ENCODE measurements at regions not wholly inside any gene's neighbourhood (a gene's known extent, or its start where the extent isn't known, plus 50 kb on each side); places are given as distances from the start of the nearest gene placed in this dataset.

DNA sequence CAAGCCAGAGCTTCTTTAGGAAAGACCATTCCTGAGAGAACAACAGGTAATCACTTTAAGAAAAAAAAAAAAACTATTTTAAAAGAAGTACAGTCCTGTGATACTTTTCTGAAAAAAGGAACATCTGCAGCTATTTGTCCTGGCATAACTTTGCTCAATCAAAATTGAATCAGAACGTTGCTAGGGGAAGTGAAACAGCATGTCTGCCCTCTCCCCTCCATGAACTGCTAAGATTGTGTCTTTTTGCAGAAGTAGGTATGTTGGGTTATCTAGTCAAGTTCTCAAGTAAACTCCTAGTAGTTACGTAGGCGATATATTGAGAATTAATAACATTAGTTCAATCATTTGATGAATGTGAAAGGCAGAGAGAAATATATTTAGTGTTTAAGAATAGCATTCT, 1013.3 kb downstream of the TUSC7 start:
- no peak overlapping the region for H3K4me3 ChIP-seq (ENCODE audit: low read depth, low read length)
- no peak for DNase-seq (ENCODE audit: low read depth)
- TF ChIP-seq, protein P1, sequence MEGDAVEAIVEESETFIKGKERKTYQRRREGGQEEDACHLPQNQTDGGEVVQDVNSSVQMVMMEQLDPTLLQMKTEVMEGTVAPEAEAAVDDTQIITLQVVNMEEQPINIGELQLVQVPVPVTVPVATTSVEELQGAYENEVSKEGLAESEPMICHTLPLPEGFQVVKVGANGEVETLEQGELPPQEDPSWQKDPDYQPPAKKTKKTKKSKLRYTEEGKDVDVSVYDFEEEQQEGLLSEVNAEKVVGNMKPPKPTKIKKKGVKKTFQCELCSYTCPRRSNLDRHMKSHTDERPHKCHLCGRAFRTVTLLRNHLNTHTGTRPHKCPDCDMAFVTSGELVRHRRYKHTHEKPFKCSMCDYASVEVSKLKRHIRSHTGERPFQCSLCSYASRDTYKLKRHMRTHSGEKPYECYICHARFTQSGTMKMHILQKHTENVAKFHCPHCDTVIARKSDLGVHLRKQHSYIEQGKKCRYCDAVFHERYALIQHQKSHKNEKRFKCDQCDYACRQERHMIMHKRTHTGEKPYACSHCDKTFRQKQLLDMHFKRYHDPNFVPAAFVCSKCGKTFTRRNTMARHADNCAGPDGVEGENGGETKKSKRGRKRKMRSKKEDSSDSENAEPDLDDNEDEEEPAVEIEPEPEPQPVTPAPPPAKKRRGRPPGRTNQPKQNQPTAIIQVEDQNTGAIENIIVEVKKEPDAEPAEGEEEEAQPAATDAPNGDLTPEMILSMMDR (IDR thresholded peaks at IDR 0.05; ENCODE audit: insufficient read depth, low read depth, low read length): no peak

DNA sequence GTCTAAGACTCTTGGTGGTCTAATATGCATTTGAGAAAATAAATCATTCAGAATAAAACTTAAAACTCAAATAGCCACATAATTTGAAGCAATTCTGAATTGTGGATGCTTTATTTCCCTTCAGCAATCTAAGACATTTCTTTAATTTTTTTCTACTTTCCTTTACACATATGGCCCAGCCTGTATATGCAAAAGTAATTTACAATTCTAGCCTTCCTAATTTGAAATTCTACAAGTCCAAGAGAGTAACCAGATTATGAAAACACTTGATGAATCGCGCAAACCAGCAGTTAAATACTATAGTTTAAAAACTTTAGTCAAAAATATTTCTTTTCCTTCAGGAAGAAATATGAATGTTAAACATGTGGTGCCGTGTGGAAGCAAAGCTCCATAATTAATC, 1014.2 kb downstream of the TUSC7 start:
- TF ChIP-seq, protein P1 (IDR thresholded peaks at IDR 0.05; ENCODE audit: insufficient read depth, low read depth, low read length): no peak
- DNase-seq (ENCODE audit: low read depth): no peak
- H3K4me3 ChIP-seq (ENCODE audit: low read depth, low read length): no peak overlapping the region

DNA sequence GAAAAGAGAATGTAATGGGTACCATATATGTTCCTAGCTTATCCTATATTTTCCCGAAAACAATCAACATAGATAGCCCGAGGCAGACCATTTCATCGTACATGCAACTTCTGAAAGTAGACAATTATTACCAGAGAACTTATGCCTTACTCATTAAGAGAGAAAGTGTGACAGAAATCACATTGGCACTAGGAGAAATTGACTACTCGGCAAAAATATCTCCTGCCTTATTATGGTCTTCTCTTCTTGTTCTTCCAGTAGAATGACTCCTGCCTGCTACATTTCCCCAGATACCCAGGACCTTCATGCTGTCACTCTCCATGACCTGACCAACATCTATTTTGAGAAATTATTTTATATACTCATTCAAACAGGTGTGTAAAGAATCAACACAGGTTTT, 1015.7 kb downstream of the TUSC7 start:
- no peak for DNase-seq (ENCODE audit: low read depth)
- no peak overlapping the region for H3K4me3 ChIP-seq (ENCODE audit: low read depth, low read length)
- TF ChIP-seq, protein P1 (IDR thresholded peaks at IDR 0.05; ENCODE audit: insufficient read depth, low read depth, low read length): no peak

DNA sequence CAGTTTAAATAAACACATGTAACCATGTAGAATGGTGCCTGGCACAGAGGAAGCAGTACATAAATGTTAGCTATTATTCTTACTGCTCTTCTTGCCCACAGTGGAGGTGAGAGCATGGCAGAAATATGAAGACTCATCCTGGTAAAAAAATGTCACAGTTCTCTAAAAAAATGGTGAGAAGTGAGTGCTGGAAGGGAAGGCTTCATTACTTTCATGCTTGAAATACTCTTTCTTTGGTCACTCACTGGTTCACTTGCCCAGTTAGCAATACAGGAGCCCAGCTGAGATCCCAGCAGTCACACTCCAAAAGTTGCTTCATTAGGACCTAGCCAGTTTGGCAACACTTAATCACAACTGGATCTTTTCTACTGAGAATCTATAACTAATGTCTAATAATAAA, 1017.2 kb downstream of the TUSC7 start:
- DNase-seq (ENCODE audit: low read depth): no peak
- H3K4me3 ChIP-seq (ENCODE audit: low read depth, low read length): no peak overlapping the region
- TF ChIP-seq, protein P1 (IDR thresholded peaks at IDR 0.05; ENCODE audit: insufficient read depth, low read depth, low read length): no peak

DNA sequence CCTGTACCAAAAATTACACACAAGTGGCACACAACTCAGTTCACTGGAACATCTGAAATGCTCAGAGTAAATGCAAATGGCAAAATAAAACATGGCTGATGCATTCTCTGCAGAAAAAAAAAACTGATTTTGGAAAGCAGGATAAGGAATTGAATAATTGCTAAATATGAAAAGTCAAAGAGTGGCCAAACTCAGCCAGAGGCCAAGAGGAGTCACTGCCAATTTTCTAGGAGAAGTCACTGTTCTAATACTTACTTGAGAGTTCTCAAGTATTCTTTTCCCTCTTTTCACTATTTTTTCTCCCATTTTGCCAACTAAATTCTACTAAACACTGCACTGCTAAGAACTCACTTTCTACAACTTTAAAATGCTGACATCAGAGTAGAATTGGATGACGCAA, 1018.6 kb downstream of the TUSC7 start:
- H3K4me3 ChIP-seq (ENCODE audit: low read depth, low read length): no peak overlapping the region
- TF ChIP-seq, protein P1 (IDR thresholded peaks at IDR 0.05; ENCODE audit: insufficient read depth, low read depth, low read length): no peak
- no peak for DNase-seq (ENCODE audit: low read depth)

DNA sequence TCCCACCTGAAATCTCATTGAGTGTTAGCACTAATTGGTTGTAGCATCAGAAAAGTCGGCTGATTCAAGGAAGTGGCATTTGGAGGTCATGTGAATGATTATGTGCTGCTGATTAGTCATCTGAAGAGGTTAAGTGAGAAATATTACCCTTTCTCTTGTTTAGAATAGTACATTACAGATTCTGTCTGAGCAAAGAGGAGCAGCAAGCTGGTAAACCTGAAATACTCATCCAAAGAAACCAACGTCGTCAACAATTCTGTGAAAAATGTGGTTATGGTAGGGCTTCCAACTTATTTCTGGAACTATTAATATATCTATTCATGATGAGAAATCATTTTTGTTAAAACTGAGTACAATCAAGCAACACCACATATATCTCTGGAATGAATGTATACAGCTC, 1024.9 kb downstream of the TUSC7 start:
- DNase-seq (ENCODE audit: low read depth): peak; percentile 13
- no peak overlapping the region for H3K4me3 ChIP-seq (ENCODE audit: low read depth, low read length)
- TF ChIP-seq, protein P1 (IDR thresholded peaks at IDR 0.05; ENCODE audit: insufficient read depth, low read depth, low read length): no peak

- DNase-seq (ENCODE audit: low read depth): peak; percentile 41
- no peak overlapping the region for H3K4me3 ChIP-seq (ENCODE audit: low read depth, low read length)
- TF ChIP-seq, protein P1 (IDR thresholded peaks at IDR 0.05; ENCODE audit: insufficient read depth, low read depth, low read length): no peak
Measured at GRCh38 chr3:117735481-117736101, 1026.0 kb downstream of the TUSC7 start.
